ENCODE measurements at regions not wholly inside any gene's neighbourhood (a gene's known extent, or its start where the extent isn't known, plus 50 kb on each side); places are given as distances from the start of the nearest gene placed in this dataset.

GRCh38 chr10:65701168-65701776 lies 1224.6 kb upstream of the LRRTM3 start:
- no peak overlapping the region for H2AK5ac ChIP-seq (ENCODE audit: low read depth, low read length)
- H2BK120ac ChIP-seq (ENCODE audit: low read depth, low read length) = no peak overlapping the region
- no peak overlapping the region for H4K91ac ChIP-seq (ENCODE audit: low read depth, low read length, poor library complexity)
- H3K4me3 ChIP-seq (ENCODE audit: low read length in 2 of 2) = no peak overlapping the region
- H2BK12ac ChIP-seq (ENCODE audit: low read length) = no peak overlapping the region
- H3K4me2 ChIP-seq (ENCODE audit: insufficient read depth, low read length, poor library complexity, severe bottlenecking) = no peak overlapping the region
- H3K27ac ChIP-seq (replicated peaks; ENCODE audit: low read length) = no peak overlapping the region
- no peak overlapping the region for H3K18ac ChIP-seq (ENCODE audit: low read length)
- H3K36me3 ChIP-seq (replicated peaks in 1 of 2; ENCODE audit: control insufficient read depth in 2 of 2, insufficient read depth in 2 of 2, low read length in 2 of 2) = no peaks in the 10 kb centered on the region
- H3K23ac ChIP-seq (ENCODE audit: low read depth, low read length, poor library complexity) = no peak overlapping the region
- H3K4me1 ChIP-seq (ENCODE audit: control insufficient read depth in 2 of 2, insufficient read depth in 1 of 2, low read depth in 1 of 2, low read length in 2 of 2) = no peaks in the 10 kb centered on the region
- DNase-seq (ENCODE audit: low spot score) = no peak
- H3K4ac ChIP-seq (ENCODE audit: low read length) = no peak overlapping the region
- H3K79me1 ChIP-seq (ENCODE audit: low read depth, low read length) = no peaks in the 10 kb centered on the region
- no peaks in the 10 kb centered on the region for H3K9me3 ChIP-seq (replicated peaks in 1 of 2; ENCODE audit: control insufficient read depth in 2 of 2, insufficient read depth in 1 of 2, low read depth in 1 of 2, low read length in 2 of 2)
- H4K8ac ChIP-seq (ENCODE audit: low read depth, low read length) = no peak overlapping the region
- no peak overlapping the region for H2BK15ac ChIP-seq (ENCODE audit: low read length)
- no peak overlapping the region for H3K9ac ChIP-seq (ENCODE audit: low read depth, low read length, poor library complexity)
- no peak overlapping the region for H2BK5ac ChIP-seq (ENCODE audit: low read length)
- WGBS, 2 donors (ENCODE audit: extremely low coverage in 2 of 2, insufficient read length in 2 of 2, insufficient replicate concordance in 1 of 2) = no CpG with 5 or more reads among the region's 1 CpG
- no peak overlapping the region for H3K14ac ChIP-seq (ENCODE audit: low read length)
- no peaks in the 10 kb centered on the region for H3K27me3 ChIP-seq (ENCODE audit: control insufficient read depth in 3 of 3, insufficient read depth in 3 of 3, low read depth in 1 of 3, low read length in 3 of 3)
- no peak overlapping the region for H2AFZ ChIP-seq (ENCODE audit: low read length)

DNA sequence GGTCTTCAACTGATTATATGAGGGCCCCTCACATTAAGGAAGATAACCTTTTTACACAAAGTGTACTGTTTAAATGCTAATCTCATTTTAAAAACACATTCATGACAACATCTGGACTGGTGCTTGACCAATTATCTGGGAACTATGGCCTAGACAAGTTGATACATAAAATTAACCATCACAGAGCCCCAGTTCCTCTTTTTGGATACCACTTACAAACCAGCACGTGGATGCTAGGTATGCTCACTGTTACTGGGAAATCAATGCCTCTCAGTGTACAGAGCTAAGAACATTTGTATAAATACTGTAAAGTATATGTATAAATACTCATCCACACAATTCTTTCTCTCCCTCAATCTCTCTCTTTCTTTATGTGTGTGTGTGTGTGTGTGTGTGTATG lies 1217.8 kb upstream of the LRRTM3 start:
- Histone ChIP-seq H2BK5ac (ENCODE audit: low read length) (no peak overlapping the region), H3K14ac (ENCODE audit: low read length) (no peak overlapping the region), H3K27ac (replicated peaks; ENCODE audit: low read length) (no peak overlapping the region), H2BK120ac (ENCODE audit: low read depth, low read length) (no peak overlapping the region), H3K27me3 (ENCODE audit: control insufficient read depth in 3 of 3, insufficient read depth in 3 of 3, low read depth in 1 of 3, low read length in 3 of 3) (no peaks in the 10 kb centered on the region), H3K79me1 (ENCODE audit: low read depth, low read length) (no peaks in the 10 kb centered on the region), H3K18ac (ENCODE audit: low read length) (no peak overlapping the region), H3K4me1 (ENCODE audit: control insufficient read depth in 2 of 2, insufficient read depth in 1 of 2, low read depth in 1 of 2, low read length in 2 of 2) (no peaks in the 10 kb centered on the region), H3K4ac (ENCODE audit: low read length) (no peak overlapping the region), H3K9me3 (replicated peaks in 1 of 2; ENCODE audit: control insufficient read depth in 2 of 2, insufficient read depth in 1 of 2, low read depth in 1 of 2, low read length in 2 of 2) (no peaks in the 10 kb centered on the region), H3K23ac (ENCODE audit: low read depth, low read length, poor library complexity) (no peak overlapping the region), H3K9ac (ENCODE audit: low read depth, low read length, poor library complexity) (no peak overlapping the region), H2BK15ac (ENCODE audit: low read length) (no peak overlapping the region), H2BK12ac (ENCODE audit: low read length) (no peak overlapping the region), H2AK5ac (ENCODE audit: low read depth, low read length) (no peak overlapping the region), H2AFZ (ENCODE audit: low read length) (no peak overlapping the region), H3K4me3 (ENCODE audit: low read length in 2 of 2) (no peak overlapping the region), H3K36me3 (replicated peaks in 1 of 2; ENCODE audit: control insufficient read depth in 2 of 2, insufficient read depth in 2 of 2, low read length in 2 of 2) (no peaks in the 10 kb centered on the region), H4K91ac (ENCODE audit: low read depth, low read length, poor library complexity) (no peak overlapping the region), H4K8ac (ENCODE audit: low read depth, low read length) (no peak overlapping the region), H3K4me2 (ENCODE audit: insufficient read depth, low read length, poor library complexity, severe bottlenecking) (no peak overlapping the region)
- no CpG with 5 or more reads among the region's 1 CpG for WGBS, 2 donors (ENCODE audit: extremely low coverage in 2 of 2, insufficient read length in 2 of 2, insufficient replicate concordance in 1 of 2)
- no peak for DNase-seq (ENCODE audit: low spot score)

- no peaks in the 10 kb centered on the region for H3K9me3 ChIP-seq (replicated peaks in 1 of 2; ENCODE audit: control insufficient read depth in 2 of 2, insufficient read depth in 1 of 2, low read depth in 1 of 2, low read length in 2 of 2)
- no peaks in the 10 kb centered on the region for H3K4me1 ChIP-seq (ENCODE audit: control insufficient read depth in 2 of 2, insufficient read depth in 1 of 2, low read depth in 1 of 2, low read length in 2 of 2)
- no peaks in the 10 kb centered on the region for H3K36me3 ChIP-seq (replicated peaks in 1 of 2; ENCODE audit: control insufficient read depth in 2 of 2, insufficient read depth in 2 of 2, low read length in 2 of 2)
- no peak overlapping the region for H3K4me2 ChIP-seq (ENCODE audit: insufficient read depth, low read length, poor library complexity, severe bottlenecking)
- no peak overlapping the region for H3K14ac ChIP-seq (ENCODE audit: low read length)
- H3K9ac ChIP-seq (ENCODE audit: low read depth, low read length, poor library complexity) = no peak overlapping the region
- no peak overlapping the region for H2AK5ac ChIP-seq (ENCODE audit: low read depth, low read length)
- H2BK15ac ChIP-seq (ENCODE audit: low read length) = no peak overlapping the region
- H3K23ac ChIP-seq (ENCODE audit: low read depth, low read length, poor library complexity) = no peak overlapping the region
- H3K79me1 ChIP-seq (ENCODE audit: low read depth, low read length) = no peaks in the 10 kb centered on the region
- no CpG with 5 or more reads among the region's 3 CpGs for WGBS, 2 donors (ENCODE audit: extremely low coverage in 2 of 2, insufficient read length in 2 of 2, insufficient replicate concordance in 1 of 2)
- no peak overlapping the region for H3K4me3 ChIP-seq (ENCODE audit: low read length in 2 of 2)
- no peak overlapping the region for H3K4ac ChIP-seq (ENCODE audit: low read length)
- no peak overlapping the region for H4K91ac ChIP-seq (ENCODE audit: low read depth, low read length, poor library complexity)
- no peaks in the 10 kb centered on the region for H3K27me3 ChIP-seq (ENCODE audit: control insufficient read depth in 3 of 3, insufficient read depth in 3 of 3, low read depth in 1 of 3, low read length in 3 of 3)
- no peak overlapping the region for H3K27ac ChIP-seq (replicated peaks; ENCODE audit: low read length)
- H2BK120ac ChIP-seq (ENCODE audit: low read depth, low read length) = no peak overlapping the region
- no peak overlapping the region for H2BK12ac ChIP-seq (ENCODE audit: low read length)
- no peak overlapping the region for H2BK5ac ChIP-seq (ENCODE audit: low read length)
- H3K18ac ChIP-seq (ENCODE audit: low read length) = no peak overlapping the region
- H4K8ac ChIP-seq (ENCODE audit: low read depth, low read length) = no peak overlapping the region
- no peak overlapping the region for H2AFZ ChIP-seq (ENCODE audit: low read length)
- DNase-seq (ENCODE audit: low spot score) = no peak
Measured at GRCh38 chr10:65710306-65710705, 1215.5 kb upstream of the LRRTM3 start.

- H3K23ac ChIP-seq (ENCODE audit: low read depth, low read length, poor library complexity) = no peak overlapping the region
- H3K79me1 ChIP-seq (ENCODE audit: low read depth, low read length) = no peaks in the 10 kb centered on the region
- no peak overlapping the region for H3K27ac ChIP-seq (replicated peaks; ENCODE audit: low read length)
- H2AK5ac ChIP-seq (ENCODE audit: low read depth, low read length) = no peak overlapping the region
- H3K4me1 ChIP-seq (ENCODE audit: control insufficient read depth in 2 of 2, insufficient read depth in 1 of 2, low read depth in 1 of 2, low read length in 2 of 2) = no peaks in the 10 kb centered on the region
- H2BK15ac ChIP-seq (ENCODE audit: low read length) = no peak overlapping the region
- H3K9me3 ChIP-seq (replicated peaks in 1 of 2; ENCODE audit: control insufficient read depth in 2 of 2, insufficient read depth in 1 of 2, low read depth in 1 of 2, low read length in 2 of 2) = no peaks in the 10 kb centered on the region
- no peak overlapping the region for H3K4ac ChIP-seq (ENCODE audit: low read length)
- no peak overlapping the region for H2BK12ac ChIP-seq (ENCODE audit: low read length)
- no peak overlapping the region for H3K14ac ChIP-seq (ENCODE audit: low read length)
- no CpG with 5 or more reads among the region's 1 CpG for WGBS, 2 donors (ENCODE audit: extremely low coverage in 2 of 2, insufficient read length in 2 of 2, insufficient replicate concordance in 1 of 2)
- no peak overlapping the region for H3K4me2 ChIP-seq (ENCODE audit: insufficient read depth, low read length, poor library complexity, severe bottlenecking)
- H2BK120ac ChIP-seq (ENCODE audit: low read depth, low read length) = no peak overlapping the region
- H3K36me3 ChIP-seq (replicated peaks in 1 of 2; ENCODE audit: control insufficient read depth in 2 of 2, insufficient read depth in 2 of 2, low read length in 2 of 2) = no peaks in the 10 kb centered on the region
- no peak overlapping the region for H3K4me3 ChIP-seq (ENCODE audit: low read length in 2 of 2)
- no peaks in the 10 kb centered on the region for H3K27me3 ChIP-seq (ENCODE audit: control insufficient read depth in 3 of 3, insufficient read depth in 3 of 3, low read depth in 1 of 3, low read length in 3 of 3)
- H3K18ac ChIP-seq (ENCODE audit: low read length) = no peak overlapping the region
- no peak for DNase-seq (ENCODE audit: low spot score)
- H2AFZ ChIP-seq (ENCODE audit: low read length) = no peak overlapping the region
- H4K8ac ChIP-seq (ENCODE audit: low read depth, low read length) = no peak overlapping the region
- no peak overlapping the region for H3K9ac ChIP-seq (ENCODE audit: low read depth, low read length, poor library complexity)
- H4K91ac ChIP-seq (ENCODE audit: low read depth, low read length, poor library complexity) = no peak overlapping the region
- no peak overlapping the region for H2BK5ac ChIP-seq (ENCODE audit: low read length)
Measured at GRCh38 chr10:65719790-65720189, 1206.0 kb upstream of the LRRTM3 start.

Data from neuronal stem cell (in vitro differentiated cells).